T-helper 17 cell (primary cell): ENCODE measurements at regions not wholly inside any gene's neighbourhood (a gene's known extent, or its start where the extent isn't known, plus 50 kb on each side); places are given as distances from the start of the nearest gene placed in this dataset.
"Not testable (repeated sequence)": the region's sequence is repeated elsewhere in the genome, so short reads cannot be mapped to it uniquely, and the experiment has no call there.

Experiments used
- ATAC-seq: fragments of 150-1000 bp; cut with Tn5 transposase; 2 replicates; pipeline ENCODE4 v1.10.0; 2021; ENCODE audit warnings: mild to moderate bottlenecking, moderate library complexity
- DNase-seq, 3 donors: peaks; one replicate each; pipeline versions ENCODE4 v3.0.0 to v3.0.0-alpha.2; 2020 to 2021
- H3K9me3 ChIP-seq: one replicate; pipeline ENCODE4 v1.7.0; 2013; ENCODE audit warnings: low read length, mild to moderate bottlenecking; ENCODE audit not compliant: control insufficient read depth, poor library complexity, severe bottlenecking
- H3K27ac Mint-ChIP-seq: one replicate; pipeline ENCODE4 v1.8.0; 2022; ENCODE audit warnings: mild to moderate bottlenecking, moderate library complexity, mixed read lengths
- H3K27me3 Mint-ChIP-seq: one replicate; pipeline ENCODE4 v1.8.0; 2022; ENCODE audit warnings: mixed read lengths
- H3K36me3 Mint-ChIP-seq: one replicate; pipeline ENCODE4 v1.8.0; 2022; ENCODE audit warnings: low read depth, mixed read lengths
- H3K4me1 Mint-ChIP-seq: one replicate; pipeline ENCODE4 v1.8.0; 2022; ENCODE audit warnings: mild to moderate bottlenecking, mixed read lengths
- H3K4me3 Mint-ChIP-seq: one replicate; pipeline ENCODE4 v1.8.0; 2022; ENCODE audit warnings: mild to moderate bottlenecking, moderate library complexity, mixed read lengths

DNA sequence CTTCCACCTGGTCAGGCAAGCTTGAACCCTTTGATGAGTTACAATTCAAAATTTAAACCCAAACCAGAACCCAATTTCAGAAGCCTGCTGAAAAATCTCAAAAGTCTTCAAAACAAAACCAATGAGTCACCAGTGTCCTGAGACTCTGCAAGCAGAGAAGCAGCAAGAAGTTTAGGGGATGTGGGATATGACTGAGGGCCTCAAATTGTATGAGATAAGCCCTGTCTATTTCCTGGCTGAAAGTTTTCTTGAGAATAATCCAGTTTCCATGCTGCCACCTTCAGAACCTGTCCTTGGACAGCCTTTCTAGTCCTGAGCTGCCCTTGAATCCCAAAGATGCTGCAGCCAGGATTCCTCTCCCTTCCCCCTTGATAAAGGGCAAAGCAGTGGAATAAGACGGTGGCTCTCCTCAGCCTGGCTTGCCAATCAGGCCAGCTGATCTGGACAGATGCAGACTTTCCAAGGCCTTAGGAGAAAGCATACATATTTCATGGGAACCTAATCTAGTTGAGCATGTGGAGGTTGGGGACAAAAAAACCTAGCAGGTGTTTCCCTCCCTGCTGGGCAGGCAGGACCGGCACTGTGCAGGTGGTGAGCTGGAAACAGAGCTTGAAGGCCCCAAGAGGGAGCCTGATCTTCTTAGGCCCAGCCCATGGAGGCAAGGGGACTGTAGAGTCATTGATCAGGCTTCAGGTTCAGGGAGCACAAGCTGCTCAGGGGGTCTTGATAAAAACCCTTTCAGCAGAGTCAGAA, 278.0 kb upstream of the MGAT5 start:
- no peak overlapping the region for H3K4me3 Mint-ChIP-seq
- no peak for ATAC-seq
- H3K4me1 Mint-ChIP-seq, result no peaks in the 10 kb centered on the region
- H3K36me3 Mint-ChIP-seq, result no peaks in the 10 kb centered on the region
- DNase-seq, result no peak
- no peaks in the 10 kb centered on the region for H3K9me3 ChIP-seq
- no peak overlapping the region for H3K27ac Mint-ChIP-seq
- peaks cover 10% of the 10 kb centered on the region for H3K27me3 Mint-ChIP-seq

DNA sequence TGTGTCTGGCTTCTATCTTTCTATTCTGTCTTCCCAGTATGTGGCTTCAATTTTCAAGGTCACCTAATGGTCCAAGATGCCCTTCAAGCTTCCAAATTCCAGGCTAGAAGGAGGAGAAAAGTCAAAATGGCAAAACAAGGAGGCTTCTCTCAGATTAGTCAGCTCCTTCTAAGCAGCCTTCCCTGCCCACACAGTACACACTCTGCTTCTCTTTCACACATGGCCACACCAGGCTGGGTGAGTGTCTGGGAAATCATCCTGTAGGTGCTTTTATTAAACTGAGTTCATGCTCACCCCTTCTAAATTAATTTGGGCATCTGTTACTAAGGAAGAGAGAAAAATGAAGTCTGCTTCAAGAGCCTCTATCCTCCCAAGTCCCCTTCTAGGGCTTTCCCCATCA, 277.2 kb upstream of the MGAT5 start:
- Mint-ChIP-seq H3K4me1 (no peaks in the 10 kb centered on the region), H3K27me3 (peaks cover 4% of the 10 kb centered on the region)
- no peak for DNase-seq

DNA sequence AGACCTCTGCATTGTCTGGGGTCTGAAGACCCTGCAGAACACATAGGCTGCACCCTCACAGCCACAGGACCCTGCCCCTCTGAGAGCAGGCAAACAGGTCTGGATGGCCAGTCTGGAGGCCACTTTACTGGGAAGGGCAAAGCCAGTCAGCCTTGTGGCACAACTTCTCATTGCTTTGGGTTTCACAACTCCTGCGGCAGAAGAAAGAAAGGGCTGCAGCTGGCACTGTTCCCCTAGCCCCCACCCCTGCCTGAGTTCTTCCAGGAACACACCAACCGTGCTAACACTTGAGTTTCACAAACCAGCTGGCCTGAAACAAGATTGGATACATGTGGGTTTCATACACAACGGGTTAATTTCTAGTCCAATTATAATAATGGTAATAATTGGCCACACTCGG, 276.5 kb upstream of the MGAT5 start:
- Mint-ChIP-seq H3K4me1 (no peaks in the 10 kb centered on the region), H3K4me3 (no peak overlapping the region), H3K27ac (no peak overlapping the region), H3K36me3 (no peaks in the 10 kb centered on the region), H3K27me3 (no peaks in the 10 kb centered on the region)
- ATAC-seq, result no peak
- no peak for DNase-seq
- no peaks in the 10 kb centered on the region for H3K9me3 ChIP-seq

More for the DNA sequence above, 277.2 kb upstream of the MGAT5 start:
- H3K36me3 Mint-ChIP-seq, result no peaks in the 10 kb centered on the region
- no peaks in the 10 kb centered on the region for H3K9me3 ChIP-seq
- ATAC-seq, result no peak
- H3K27ac Mint-ChIP-seq, result no peak overlapping the region
- H3K4me3 Mint-ChIP-seq, result no peak overlapping the region

DNA sequence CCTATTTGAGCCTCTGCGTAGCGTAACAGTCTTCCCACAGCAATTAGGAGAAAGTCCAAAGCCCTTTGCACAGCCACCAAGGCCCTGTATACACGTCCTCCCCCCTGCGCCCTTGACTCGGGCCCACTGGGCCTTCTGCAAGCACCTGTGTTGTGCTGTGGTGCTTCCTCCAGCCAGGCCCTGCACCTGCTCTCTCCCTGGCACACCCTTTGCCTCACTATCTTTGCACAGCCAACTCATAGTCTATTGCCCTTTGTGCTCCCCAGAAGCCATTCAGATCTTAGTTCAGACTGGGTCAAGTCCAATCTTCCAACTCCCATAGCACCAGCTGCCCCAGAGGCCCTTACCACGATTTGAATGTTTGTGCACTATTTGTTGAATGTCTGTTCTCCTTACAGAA, 271.6 kb upstream of the MGAT5 start:
- Mint-ChIP-seq H3K4me1 (no peaks in the 10 kb centered on the region), H3K4me3 (no peak overlapping the region), H3K27me3 (peaks cover 6% of the 10 kb centered on the region), H3K27ac (no peak overlapping the region), H3K36me3 (no peaks in the 10 kb centered on the region)
- DNase-seq, result no peak
- H3K9me3 ChIP-seq, result no peaks in the 10 kb centered on the region
- ATAC-seq, result no peak

DNA sequence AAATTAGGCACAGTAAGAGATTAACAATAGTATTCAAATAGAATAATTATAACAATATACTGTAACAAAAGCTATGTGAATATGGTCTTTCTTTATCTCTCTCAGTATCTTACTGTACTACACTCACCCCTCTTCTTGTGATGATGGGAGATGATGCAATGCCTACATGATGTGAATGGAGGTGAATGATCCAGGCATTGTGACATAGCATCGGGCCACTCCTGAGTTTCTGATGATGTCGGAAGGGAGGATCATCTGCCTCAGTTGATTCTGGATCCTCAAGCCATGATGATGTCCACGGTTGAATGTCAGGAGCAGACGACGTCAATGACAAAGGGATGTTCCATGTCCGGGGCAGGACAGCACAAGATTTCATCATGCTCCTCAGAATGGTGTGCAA, 268.3 kb upstream of the MGAT5 start:
- Mint-ChIP-seq H3K27me3 (peaks cover 21% of the 10 kb centered on the region), H3K4me1 (no peaks in the 10 kb centered on the region), H3K27ac (no peak overlapping the region), H3K36me3 (no peaks in the 10 kb centered on the region), H3K4me3 (no peak overlapping the region)
- DNase-seq (no peak), ATAC-seq (no peak)
- H3K9me3 ChIP-seq, result no peaks in the 10 kb centered on the region

DNA sequence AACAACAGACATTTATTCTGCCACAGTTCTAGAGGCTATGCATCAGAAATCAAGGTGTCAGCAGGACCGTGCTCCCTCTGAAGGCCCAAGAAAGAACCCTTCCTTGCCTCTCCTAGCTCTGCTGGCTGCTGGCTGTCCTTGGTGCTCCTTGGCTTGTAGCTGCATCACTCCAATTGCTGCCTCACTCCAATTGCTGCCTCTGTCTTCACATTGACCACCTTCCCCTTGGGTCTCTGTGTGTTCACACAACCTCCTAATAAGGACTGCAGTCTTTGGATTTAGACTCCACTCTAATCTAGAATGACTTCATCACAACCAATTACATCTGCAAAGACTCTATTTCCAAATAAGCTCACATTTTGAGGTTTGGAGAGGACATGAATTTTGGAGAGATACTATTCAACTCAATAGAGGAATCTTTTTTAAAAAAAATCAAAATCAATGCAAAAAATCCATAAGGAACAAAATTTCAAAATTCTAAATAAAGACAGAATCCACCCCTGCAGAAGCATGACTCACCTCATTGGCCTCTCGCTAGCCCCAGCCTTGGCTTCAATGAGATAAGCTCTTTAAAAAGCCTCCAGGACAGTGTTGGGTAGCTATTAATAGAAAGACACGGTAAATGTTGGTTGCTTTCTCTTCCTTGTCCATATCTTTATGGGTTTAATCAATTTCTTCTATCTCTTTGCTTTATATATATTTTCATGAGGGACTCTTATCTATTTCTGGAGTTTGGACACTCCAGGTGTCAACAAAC, 267.6 kb upstream of the MGAT5 start:
- peaks cover 27% of the 10 kb centered on the region for H3K27me3 Mint-ChIP-seq
- H3K27ac Mint-ChIP-seq, result no peak overlapping the region
- no peaks in the 10 kb centered on the region for H3K4me1 Mint-ChIP-seq
- DNase-seq (no peak), ATAC-seq (no peak)
- H3K36me3 Mint-ChIP-seq, result no peaks in the 10 kb centered on the region
- no peaks in the 10 kb centered on the region for H3K9me3 ChIP-seq
- no peak overlapping the region for H3K4me3 Mint-ChIP-seq

DNA sequence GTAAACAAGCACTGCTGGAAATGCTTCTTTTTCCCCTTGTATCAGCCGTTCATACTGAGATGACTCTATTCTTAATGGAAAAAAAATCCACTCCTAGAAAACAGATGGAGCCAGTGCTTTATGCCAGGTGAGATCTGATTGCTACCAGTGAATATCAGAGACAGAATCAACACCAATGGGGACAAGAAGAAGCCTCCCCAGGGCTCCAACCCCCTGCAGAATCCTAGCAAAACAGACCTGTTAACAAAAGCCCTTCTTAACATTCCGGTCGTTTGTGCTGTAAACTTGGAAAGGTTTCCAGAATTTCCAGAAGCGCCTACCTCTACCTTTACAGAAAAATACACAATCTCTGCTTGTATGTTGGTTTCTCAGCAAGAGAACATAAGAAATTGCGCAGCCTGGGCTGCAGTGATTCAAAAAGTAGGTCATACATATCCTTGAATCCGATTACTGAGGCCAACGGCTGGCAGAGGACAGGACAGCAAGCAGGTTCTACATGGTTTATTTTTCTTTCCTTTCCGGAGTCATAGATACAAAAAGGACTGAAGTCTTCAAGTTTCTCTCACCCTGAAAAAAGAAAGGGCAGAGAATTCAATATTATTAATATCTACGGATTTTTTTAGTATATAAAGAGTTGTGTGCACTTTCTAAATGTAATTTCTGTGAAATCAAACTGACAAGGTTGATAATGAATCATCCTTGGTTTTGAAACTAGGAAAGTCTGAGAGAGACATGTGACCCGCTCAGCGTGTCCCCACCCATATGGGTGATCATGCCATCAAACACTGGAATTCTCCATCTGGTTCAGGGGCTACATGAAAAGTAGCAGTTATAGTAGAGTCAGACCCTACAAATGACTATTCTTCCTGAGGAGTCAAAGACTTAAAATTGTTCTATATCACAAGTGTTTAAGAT, 266.7 kb upstream of the MGAT5 start:
- DNase-seq (no peak), ATAC-seq (no peak)
- H3K27me3 Mint-ChIP-seq, result peaks cover 33% of the 10 kb centered on the region
- H3K4me1 Mint-ChIP-seq, result no peaks in the 10 kb centered on the region
- no peaks in the 10 kb centered on the region for H3K36me3 Mint-ChIP-seq
- H3K4me3 Mint-ChIP-seq, result no peak overlapping the region
- H3K27ac Mint-ChIP-seq, result no peak overlapping the region
- H3K9me3 ChIP-seq, result no peaks in the 10 kb centered on the region

DNA sequence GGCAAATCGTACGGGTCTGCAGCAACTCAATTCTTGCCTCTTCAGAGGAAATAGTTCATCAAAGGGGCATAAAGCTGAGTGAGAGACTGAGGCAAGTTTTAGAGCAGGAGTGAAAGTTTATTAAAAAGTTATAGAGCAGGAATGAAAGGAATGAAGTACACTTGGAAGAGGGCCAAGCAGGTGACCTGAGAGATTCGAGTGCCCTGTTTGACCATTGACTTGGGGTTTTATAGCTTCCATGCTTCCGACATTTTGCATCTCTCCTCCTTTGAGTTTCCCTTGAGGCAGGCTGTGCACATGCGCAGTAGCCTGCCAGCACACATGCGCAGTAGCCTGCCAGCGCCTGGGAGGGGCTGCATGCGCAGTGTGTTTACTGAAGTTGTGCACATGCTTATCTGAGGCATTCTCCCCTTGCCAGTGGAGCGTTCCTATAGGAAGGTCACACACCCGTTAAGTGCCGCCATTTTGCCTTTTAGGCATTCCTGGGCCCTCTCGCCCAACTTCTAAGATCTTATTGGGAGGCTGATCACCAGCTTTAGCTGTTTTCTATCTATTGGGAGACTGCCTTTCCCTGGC, 265.5 kb upstream of the MGAT5 start:
- peaks cover 2% of the 10 kb centered on the region for H3K36me3 Mint-ChIP-seq
- no peak overlapping the region for H3K27ac Mint-ChIP-seq
- no peaks in the 10 kb centered on the region for H3K4me1 Mint-ChIP-seq
- H3K27me3 Mint-ChIP-seq, result peaks cover 38% of the 10 kb centered on the region
- ATAC-seq (no peak), DNase-seq (no peak)
- H3K4me3 Mint-ChIP-seq, result no peak overlapping the region
- H3K9me3 ChIP-seq, result no peaks in the 10 kb centered on the region

DNA sequence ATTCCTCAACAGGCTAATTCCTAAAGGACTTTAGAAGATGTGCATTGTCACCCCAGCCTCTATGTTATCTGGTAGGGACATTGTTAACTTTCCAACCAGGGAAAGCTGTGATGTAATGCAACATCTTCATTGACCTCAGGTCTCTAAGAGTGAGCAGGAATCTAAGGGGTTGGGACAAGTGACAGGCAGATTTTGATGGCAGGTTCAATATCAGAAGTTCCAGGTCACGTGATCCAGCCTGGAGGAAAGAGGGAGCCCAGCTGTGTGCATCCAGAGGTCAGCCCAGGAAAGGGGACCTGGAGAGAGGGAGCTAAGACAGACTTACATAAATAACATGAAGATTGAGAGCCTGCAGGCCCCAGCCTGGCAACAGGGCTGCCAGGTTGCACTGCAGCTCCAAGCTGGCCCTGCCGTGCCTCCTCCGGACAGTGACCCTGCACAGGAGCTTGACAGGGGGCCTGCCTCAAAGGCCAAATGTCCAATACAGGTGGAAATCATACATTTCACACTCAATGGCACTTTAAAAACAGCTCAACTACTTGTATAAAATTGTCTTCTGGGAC, 262.2 kb upstream of the MGAT5 start:
- Mint-ChIP-seq H3K4me1 (no peaks in the 10 kb centered on the region), H3K27ac (no peak overlapping the region), H3K36me3 (peaks cover 2% of the 10 kb centered on the region), H3K27me3 (peaks cover 38% of the 10 kb centered on the region), H3K4me3 (no peak overlapping the region)
- no peaks in the 10 kb centered on the region for H3K9me3 ChIP-seq
- DNase-seq (no peak), ATAC-seq (no peak)

DNA sequence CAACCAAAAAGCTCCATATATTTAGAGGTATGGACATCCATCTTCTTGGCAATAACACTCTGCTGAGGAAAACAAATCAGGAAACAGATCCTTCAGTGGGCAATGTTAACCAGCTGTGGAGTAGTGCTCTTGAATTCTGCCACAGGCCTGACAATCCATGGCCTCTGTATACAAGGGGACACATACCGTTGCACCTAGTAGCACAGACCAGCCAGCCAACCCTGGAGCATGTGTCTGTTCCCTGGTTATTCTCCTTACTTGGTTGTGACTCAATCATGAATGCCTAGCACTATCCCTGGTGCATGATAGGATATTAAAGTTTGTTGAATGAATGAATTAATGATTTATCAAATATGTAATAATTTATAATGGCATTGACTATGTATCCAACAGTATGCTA, 261.4 kb upstream of the MGAT5 start:
- Mint-ChIP-seq H3K27ac (no peak overlapping the region), H3K4me1 (no peaks in the 10 kb centered on the region), H3K4me3 (no peak overlapping the region), H3K27me3 (peaks cover 33% of the 10 kb centered on the region), H3K36me3 (peaks cover 2% of the 10 kb centered on the region)
- no peak for DNase-seq
- no peaks in the 10 kb centered on the region for H3K9me3 ChIP-seq
- no peak for ATAC-seq

DNA sequence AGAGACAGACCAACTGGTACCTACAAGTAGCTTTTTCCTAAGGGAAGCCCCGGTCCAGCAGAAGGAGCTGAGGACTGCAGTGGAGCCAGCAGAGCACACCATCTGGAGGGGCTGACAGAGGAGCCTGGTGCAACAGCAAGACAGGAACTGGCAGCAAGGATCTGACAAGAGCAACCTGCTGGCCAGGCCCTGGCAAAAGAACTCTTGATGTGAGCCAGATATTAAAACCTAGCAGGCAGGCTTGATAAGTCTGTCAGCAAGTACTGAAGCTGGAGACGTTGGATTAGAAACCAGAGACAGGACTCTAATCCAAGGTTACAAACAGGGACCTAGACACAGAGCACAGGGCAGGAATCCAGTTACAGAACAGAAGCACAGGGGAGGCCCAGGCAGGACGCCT, 260.7 kb upstream of the MGAT5 start:
- no peak overlapping the region for H3K4me3 Mint-ChIP-seq
- no peaks in the 10 kb centered on the region for H3K9me3 ChIP-seq
- ATAC-seq, result no peak
- H3K27me3 Mint-ChIP-seq, result peaks cover 40% of the 10 kb centered on the region
- DNase-seq, result no peak
- H3K36me3 Mint-ChIP-seq, result peaks cover 2% of the 10 kb centered on the region
- H3K4me1 Mint-ChIP-seq, result no peaks in the 10 kb centered on the region
- no peak overlapping the region for H3K27ac Mint-ChIP-seq

DNA sequence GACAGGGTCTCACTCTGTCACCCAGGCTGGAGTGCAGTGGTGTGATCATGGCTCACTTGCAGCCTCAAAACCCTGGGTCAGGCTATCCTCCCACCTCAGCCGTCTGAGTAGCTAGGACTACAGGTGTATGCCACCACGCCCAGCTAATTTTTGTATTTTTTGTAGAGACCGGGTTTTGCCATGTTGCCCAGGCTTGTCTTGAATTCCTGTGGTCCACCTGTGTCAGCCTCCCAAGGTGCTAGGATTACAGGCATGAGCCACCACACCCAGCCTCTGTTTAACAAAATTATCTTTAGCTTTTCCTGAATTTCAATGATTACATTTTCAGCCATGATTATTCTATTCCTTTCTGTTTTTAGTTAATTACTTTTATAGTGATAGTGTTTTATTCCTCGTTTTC, 255.1 kb upstream of the MGAT5 start:
- H3K9me3 ChIP-seq, ATAC-seq, H3K4me1 Mint-ChIP-seq, H3K36me3 Mint-ChIP-seq, DNase-seq, H3K4me3 Mint-ChIP-seq, H3K27ac Mint-ChIP-seq: not testable (repeated sequence)
- peaks cover 23% of the 10 kb centered on the region for H3K27me3 Mint-ChIP-seq

DNA sequence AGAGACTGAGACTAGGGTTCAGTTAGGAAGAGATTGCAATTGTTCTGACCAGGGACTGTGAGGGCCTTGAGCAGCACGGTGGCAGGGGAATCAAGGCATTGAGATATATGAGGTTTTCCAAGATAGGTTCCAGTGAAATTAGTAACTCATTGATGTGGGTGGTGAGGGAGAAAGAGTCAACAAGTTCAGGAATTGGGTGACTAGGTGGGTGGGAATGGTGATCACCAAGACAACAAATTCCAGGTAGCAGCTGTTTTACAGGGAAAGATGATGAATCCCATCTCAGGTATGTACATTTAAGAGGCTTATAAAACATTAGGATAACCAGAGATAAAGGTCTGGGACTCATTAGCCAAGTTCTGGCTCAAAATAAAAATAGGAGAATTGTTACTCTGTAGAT, 251.5 kb upstream of the MGAT5 start:
- H3K27ac Mint-ChIP-seq, result no peak overlapping the region
- H3K4me3 Mint-ChIP-seq, result no peak overlapping the region
- H3K9me3 ChIP-seq, result no peaks in the 10 kb centered on the region
- no peak for ATAC-seq
- peaks cover 23% of the 10 kb centered on the region for H3K27me3 Mint-ChIP-seq
- no peak for DNase-seq
- H3K4me1 Mint-ChIP-seq, result peaks cover 3% of the 10 kb centered on the region
- H3K36me3 Mint-ChIP-seq, result no peaks in the 10 kb centered on the region
